H54 (cell line): ENCODE measurements at regions not wholly inside any gene's neighbourhood (a gene's known extent, or its start where the extent isn't known, plus 50 kb on each side); places are given as distances from the start of the nearest gene placed in this dataset.

Experiments used
- DNase-seq: peaks from one replicate; pipeline ENCODE4 v3.0.0; 2011; ENCODE audit warnings: low spot score, mixed read lengths; ENCODE audit not compliant: insufficient read length
- FAIRE-seq: peaks from 3 replicates; lab custom pipeline; 2011; peaks lifted over from hg19 to GRCh38; lab: Jason Lieb, UNC
- POLR2A ChIP-seq: IDR thresholded peaks from 2 replicates; pipeline ENCODE4 v1.6.1; 2011; ENCODE audit warnings: low read depth, mild to moderate bottlenecking, low read length

GRCh38 chr3:117136003-117136402 lies 426.4 kb downstream of the TUSC7 start:
- DNase-seq (no peak), FAIRE-seq (no peak)
- TF ChIP-seq POLR2A = no peak

GRCh38 chr3:117137065-117137464 lies 427.5 kb downstream of the TUSC7 start:
- no peak for TF ChIP-seq POLR2A
- no peak for FAIRE-seq
- no peak for DNase-seq

GRCh38 chr3:117139681-117140080 lies 430.1 kb downstream of the TUSC7 start:
- no peak for FAIRE-seq
- no peak for TF ChIP-seq POLR2A
- no peak for DNase-seq

- no peak for FAIRE-seq
- TF ChIP-seq POLR2A = no peak
- DNase-seq = no peak
Observed at GRCh38 chr3:117141812-117142211, 432.2 kb downstream of the TUSC7 start.

GRCh38 chr3:117144853-117145252 lies 435.3 kb downstream of the TUSC7 start:
- FAIRE-seq (no peak), DNase-seq (no peak)
- no peak for TF ChIP-seq POLR2A

GRCh38 chr3:117145677-117146076 lies 436.1 kb downstream of the TUSC7 start:
- FAIRE-seq (no peak), DNase-seq (no peak)
- TF ChIP-seq POLR2A = no peak

GRCh38 chr3:117146571-117146970 lies 437.0 kb downstream of the TUSC7 start:
- FAIRE-seq = no peak
- DNase-seq = no peak
- no peak for TF ChIP-seq POLR2A

- no peak for FAIRE-seq
- TF ChIP-seq POLR2A = no peak
- DNase-seq = no peak
Observed at GRCh38 chr3:117149584-117149983, 440.0 kb downstream of the TUSC7 start.

- no peak for TF ChIP-seq POLR2A
- DNase-seq (no peak), FAIRE-seq (no peak)
Observed at GRCh38 chr3:117150628-117151027, 441.0 kb downstream of the TUSC7 start.

GRCh38 chr3:117160176-117160575 lies 450.6 kb downstream of the TUSC7 start:
- DNase-seq (no peak), FAIRE-seq (no peak)
- no peak for TF ChIP-seq POLR2A

- FAIRE-seq = no peak
- TF ChIP-seq POLR2A = no peak
- no peak for DNase-seq
Observed at GRCh38 chr3:117161816-117162215, 452.2 kb downstream of the TUSC7 start.

GRCh38 chr3:117165176-117165575 lies 455.6 kb downstream of the TUSC7 start:
- no peak for TF ChIP-seq POLR2A
- FAIRE-seq (no peak), DNase-seq (no peak)

- DNase-seq (no peak), FAIRE-seq (no peak)
- TF ChIP-seq POLR2A = no peak
Observed at GRCh38 chr3:117165601-117166051, 456.0 kb downstream of the TUSC7 start.

- DNase-seq (no peak), FAIRE-seq (no peak)
- TF ChIP-seq POLR2A = no peak
Observed at GRCh38 chr3:117168896-117169295, 459.3 kb downstream of the TUSC7 start.

- TF ChIP-seq POLR2A = no peak
- DNase-seq (no peak), FAIRE-seq (no peak)
Observed at GRCh38 chr3:117170094-117170493, 460.5 kb downstream of the TUSC7 start.

- TF ChIP-seq POLR2A = no peak
- no peak for FAIRE-seq
- DNase-seq = no peak
Observed at GRCh38 chr3:117171124-117171523, 461.5 kb downstream of the TUSC7 start.
